ENCODE measurements at regions not wholly inside any gene's neighbourhood (a gene's known extent, or its start where the extent isn't known, plus 50 kb on each side); places are given as distances from the start of the nearest gene placed in this dataset.

DNA sequence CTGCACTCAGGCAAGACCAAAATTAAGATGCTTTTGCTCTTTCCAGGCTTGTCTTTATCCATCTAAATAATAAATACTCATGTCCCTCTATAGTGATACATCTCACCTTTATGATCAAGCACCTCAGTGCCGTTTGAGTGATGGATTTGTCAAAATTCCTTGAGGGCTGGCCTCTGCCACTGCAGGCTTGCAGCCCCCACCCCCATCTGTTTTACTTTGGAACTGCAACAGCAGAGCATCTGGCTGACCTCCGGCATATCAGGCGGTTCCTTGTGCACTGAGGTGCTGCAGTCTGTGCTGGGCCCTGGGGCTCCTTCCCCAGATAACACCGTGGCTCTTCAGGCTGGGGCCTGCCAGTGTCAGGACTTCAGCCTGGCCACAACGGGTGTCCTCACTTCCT lies 386.9 kb downstream of the CDH26 start:
- no peaks in the 10 kb centered on the region for H3K27me3 ChIP-seq (ENCODE audit: control insufficient read depth, insufficient read depth, low read length, poor library complexity, severe bottlenecking)
- H3K4me3 ChIP-seq (ENCODE audit: insufficient read depth, low read depth, low read length) = no peak overlapping the region
- H3K27ac ChIP-seq (ENCODE audit: insufficient read depth, low read depth, low read length, poor library complexity, severe bottlenecking) = no peak overlapping the region
- WGBS, 2 experiments = 85 to 86% methylated on average over 4 to 5 of the region's 5 CpGs
- H3K36me3 ChIP-seq (ENCODE audit: control insufficient read depth, insufficient read depth, low read length) = no peaks in the 10 kb centered on the region
- H3K4me1 ChIP-seq (ENCODE audit: control insufficient read depth, insufficient read depth, low read length) = no peaks in the 10 kb centered on the region
- H3K9me3 ChIP-seq (ENCODE audit: control insufficient read depth, low read length) = no peaks in the 10 kb centered on the region

DNA sequence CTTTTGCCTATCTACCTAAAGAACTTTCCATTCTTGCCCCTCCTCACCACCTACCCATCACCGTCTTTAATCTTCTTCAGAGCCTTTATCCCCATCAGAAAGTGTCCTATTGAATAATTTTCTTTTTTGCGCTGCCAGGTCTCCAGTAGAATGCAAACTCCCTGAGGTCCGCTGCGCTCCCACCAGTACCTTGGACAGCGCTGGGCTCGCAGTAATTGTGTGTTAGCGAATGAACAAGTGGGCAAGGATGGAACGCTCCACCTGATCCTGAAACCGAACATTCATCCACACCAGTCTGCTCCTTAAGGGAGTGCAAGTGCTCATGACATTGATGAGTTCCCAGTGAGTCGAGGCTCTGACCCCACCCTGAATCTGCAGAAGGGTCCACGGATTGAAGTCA lies 391.2 kb downstream of the CDH26 start:
- WGBS, 2 experiments = 91 to 94% methylated on average over 9 to 10 of the region's 11 CpGs
- no peak overlapping the region for H3K27ac ChIP-seq (ENCODE audit: insufficient read depth, low read depth, low read length, poor library complexity, severe bottlenecking)
- H3K27me3 ChIP-seq (ENCODE audit: control insufficient read depth, insufficient read depth, low read length, poor library complexity, severe bottlenecking) = no peaks in the 10 kb centered on the region
- no peaks in the 10 kb centered on the region for H3K9me3 ChIP-seq (ENCODE audit: control insufficient read depth, low read length)
- H3K4me1 ChIP-seq (ENCODE audit: control insufficient read depth, insufficient read depth, low read length) = no peaks in the 10 kb centered on the region
- no peaks in the 10 kb centered on the region for H3K36me3 ChIP-seq (ENCODE audit: control insufficient read depth, insufficient read depth, low read length)
- no peak overlapping the region for H3K4me3 ChIP-seq (ENCODE audit: insufficient read depth, low read depth, low read length)

DNA sequence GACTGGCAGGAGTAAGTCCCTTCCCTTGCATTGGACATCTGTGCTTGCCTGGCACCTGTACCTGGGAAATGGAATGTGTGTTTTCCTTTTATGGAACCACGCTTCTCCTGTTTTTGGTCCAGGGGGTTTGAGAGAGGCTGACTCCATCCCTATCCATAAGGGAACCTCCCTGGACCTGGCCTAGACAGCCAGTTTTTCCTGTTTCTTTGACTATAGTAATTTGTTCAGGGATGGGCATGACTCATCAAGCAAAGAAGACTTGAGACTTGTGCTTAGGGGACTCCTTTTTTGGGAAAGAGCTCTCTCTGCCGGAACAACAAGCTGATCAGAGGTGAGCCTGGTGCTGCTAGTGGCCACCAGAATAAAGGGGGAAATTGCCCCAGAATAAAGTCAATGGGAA lies 393.8 kb downstream of the CDH26 start:
- no peak overlapping the region for H3K4me3 ChIP-seq (ENCODE audit: insufficient read depth, low read depth, low read length)
- WGBS, 2 experiments = 84 to 95% methylated on average over 2 of the region's 2 CpGs
- H3K36me3 ChIP-seq (ENCODE audit: control insufficient read depth, insufficient read depth, low read length) = no peaks in the 10 kb centered on the region
- H3K27me3 ChIP-seq (ENCODE audit: control insufficient read depth, insufficient read depth, low read length, poor library complexity, severe bottlenecking) = no peaks in the 10 kb centered on the region
- H3K27ac ChIP-seq (ENCODE audit: insufficient read depth, low read depth, low read length, poor library complexity, severe bottlenecking) = no peak overlapping the region
- no peaks in the 10 kb centered on the region for H3K9me3 ChIP-seq (ENCODE audit: control insufficient read depth, low read length)
- H3K4me1 ChIP-seq (ENCODE audit: control insufficient read depth, insufficient read depth, low read length) = no peaks in the 10 kb centered on the region

DNA sequence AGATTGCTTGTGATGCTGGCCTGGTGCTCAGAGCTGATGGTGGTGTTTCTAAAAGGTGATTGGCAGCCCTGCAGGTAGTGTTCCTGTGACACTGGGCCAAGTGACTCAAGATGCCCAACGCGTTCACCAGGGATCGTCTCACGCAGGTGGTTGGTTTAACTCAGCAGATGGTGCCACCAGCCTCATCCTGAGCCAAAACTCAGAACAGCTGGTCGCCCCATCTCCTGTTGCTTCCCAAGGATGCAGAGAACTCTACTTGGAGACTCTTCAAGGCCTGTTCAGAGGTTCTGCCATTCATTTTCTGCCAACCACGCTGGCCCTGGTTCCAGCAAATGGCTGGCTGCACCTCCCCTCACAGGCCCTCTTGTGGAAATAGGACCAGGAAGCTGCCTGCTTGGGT lies 394.4 kb downstream of the CDH26 start:
- Histone ChIP-seq H3K9me3 (ENCODE audit: control insufficient read depth, low read length) (no peaks in the 10 kb centered on the region), H3K27ac (ENCODE audit: insufficient read depth, low read depth, low read length, poor library complexity, severe bottlenecking) (no peak overlapping the region), H3K27me3 (ENCODE audit: control insufficient read depth, insufficient read depth, low read length, poor library complexity, severe bottlenecking) (no peaks in the 10 kb centered on the region), H3K4me3 (ENCODE audit: insufficient read depth, low read depth, low read length) (no peak overlapping the region), H3K4me1 (ENCODE audit: control insufficient read depth, insufficient read depth, low read length) (no peaks in the 10 kb centered on the region), H3K36me3 (ENCODE audit: control insufficient read depth, insufficient read depth, low read length) (no peaks in the 10 kb centered on the region)
- 92 to 93% methylated on average over 6 of the region's 6 CpGs for WGBS, 2 experiments

DNA sequence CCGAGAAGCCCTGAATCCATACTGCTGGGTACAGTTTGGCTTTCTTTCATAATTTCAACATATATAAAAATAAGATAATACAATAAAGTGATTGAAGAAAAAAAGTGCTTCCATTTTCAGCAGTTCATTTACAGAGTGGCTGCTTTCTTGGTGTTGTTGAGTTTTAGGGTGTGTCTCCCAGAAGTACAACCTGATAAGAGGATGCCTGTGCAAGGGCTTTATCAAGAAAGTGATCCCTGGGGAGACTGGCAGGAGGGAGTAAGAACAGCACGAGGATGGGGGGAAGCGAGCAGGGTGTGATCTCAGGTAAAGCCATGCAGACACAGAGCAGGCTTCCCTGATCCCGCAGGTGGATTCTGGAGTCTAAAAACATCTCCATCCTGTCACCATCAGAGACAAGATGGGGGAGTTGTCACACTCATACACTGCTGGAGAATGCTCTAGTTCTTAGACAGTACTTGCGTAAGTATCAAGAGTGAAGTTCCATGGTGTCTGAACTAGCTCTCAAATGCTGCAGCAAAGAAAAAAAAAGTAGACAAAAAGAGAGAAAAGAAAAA lies 395.9 kb downstream of the CDH26 start:
- 95 to 96% methylated on average over 4 of the region's 5 CpGs for whole genome bisulfite sequencing, 2 experiments
- Histone ChIP-seq H3K9me3 (ENCODE audit: control insufficient read depth, low read length) (no peaks in the 10 kb centered on the region), H3K36me3 (ENCODE audit: control insufficient read depth, insufficient read depth, low read length) (no peaks in the 10 kb centered on the region), H3K27me3 (ENCODE audit: control insufficient read depth, insufficient read depth, low read length, poor library complexity, severe bottlenecking) (no peaks in the 10 kb centered on the region), H3K4me1 (ENCODE audit: control insufficient read depth, insufficient read depth, low read length) (no peaks in the 10 kb centered on the region), H3K27ac (ENCODE audit: insufficient read depth, low read depth, low read length, poor library complexity, severe bottlenecking) (no peak overlapping the region), H3K4me3 (ENCODE audit: insufficient read depth, low read depth, low read length) (no peak overlapping the region)

DNA sequence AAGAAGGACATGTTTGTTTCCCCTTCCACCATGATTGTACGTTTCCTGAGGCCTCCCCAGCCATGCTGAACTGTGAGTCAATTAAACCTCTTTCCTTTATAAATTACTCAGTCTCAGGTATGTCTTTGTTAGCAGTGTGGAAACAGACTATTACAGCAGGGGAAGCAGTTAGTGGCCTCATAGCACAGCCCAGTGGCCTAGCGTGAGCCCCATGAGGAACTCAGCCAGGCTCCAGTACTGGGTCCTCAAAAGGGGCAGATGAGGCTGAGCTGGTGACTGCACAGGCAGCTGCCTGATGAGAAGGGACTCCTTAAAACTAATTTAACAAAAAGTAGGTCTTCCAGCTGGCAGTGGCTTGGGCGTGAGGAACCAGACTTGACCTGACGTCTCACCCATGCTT lies 399.9 kb downstream of the CDH26 start:
- Histone ChIP-seq H3K36me3 (ENCODE audit: control insufficient read depth, insufficient read depth, low read length) (no peaks in the 10 kb centered on the region), H3K4me3 (ENCODE audit: insufficient read depth, low read depth, low read length) (no peak overlapping the region), H3K27ac (ENCODE audit: insufficient read depth, low read depth, low read length, poor library complexity, severe bottlenecking) (no peak overlapping the region), H3K9me3 (ENCODE audit: control insufficient read depth, low read length) (no peaks in the 10 kb centered on the region), H3K27me3 (ENCODE audit: control insufficient read depth, insufficient read depth, low read length, poor library complexity, severe bottlenecking) (no peaks in the 10 kb centered on the region), H3K4me1 (ENCODE audit: control insufficient read depth, insufficient read depth, low read length) (no peaks in the 10 kb centered on the region)
- 89 to 93% methylated on average over 4 of the region's 4 CpGs for WGBS, 2 experiments

DNA sequence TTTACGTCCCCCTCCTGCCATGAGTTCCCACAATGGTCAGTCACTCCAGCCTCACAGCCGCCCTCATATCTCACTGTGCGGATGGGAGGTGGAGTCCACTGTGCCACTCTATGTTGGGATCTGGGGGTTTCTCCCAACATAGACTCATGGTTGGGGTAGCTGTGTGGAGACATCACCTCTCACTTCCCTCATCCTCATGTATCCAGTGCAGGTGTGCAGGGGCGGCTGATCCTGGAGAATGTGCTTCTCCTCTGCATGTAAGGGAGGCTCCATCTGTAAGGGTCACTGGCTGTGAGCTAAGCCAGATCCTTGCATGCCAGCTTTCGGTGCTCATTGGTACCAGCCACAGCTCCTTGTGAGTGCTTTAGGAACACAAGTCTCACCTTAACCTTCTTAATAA lies 400.8 kb downstream of the CDH26 start:
- H3K27me3 ChIP-seq (ENCODE audit: control insufficient read depth, insufficient read depth, low read length, poor library complexity, severe bottlenecking) = no peaks in the 10 kb centered on the region
- no peaks in the 10 kb centered on the region for H3K9me3 ChIP-seq (ENCODE audit: control insufficient read depth, low read length)
- no peak overlapping the region for H3K27ac ChIP-seq (ENCODE audit: insufficient read depth, low read depth, low read length, poor library complexity, severe bottlenecking)
- WGBS, 2 experiments = 83 to 85% methylated on average over 5 of the region's 5 CpGs
- H3K4me3 ChIP-seq (ENCODE audit: insufficient read depth, low read depth, low read length) = no peak overlapping the region
- no peaks in the 10 kb centered on the region for H3K36me3 ChIP-seq (ENCODE audit: control insufficient read depth, insufficient read depth, low read length)
- no peaks in the 10 kb centered on the region for H3K4me1 ChIP-seq (ENCODE audit: control insufficient read depth, insufficient read depth, low read length)

DNA sequence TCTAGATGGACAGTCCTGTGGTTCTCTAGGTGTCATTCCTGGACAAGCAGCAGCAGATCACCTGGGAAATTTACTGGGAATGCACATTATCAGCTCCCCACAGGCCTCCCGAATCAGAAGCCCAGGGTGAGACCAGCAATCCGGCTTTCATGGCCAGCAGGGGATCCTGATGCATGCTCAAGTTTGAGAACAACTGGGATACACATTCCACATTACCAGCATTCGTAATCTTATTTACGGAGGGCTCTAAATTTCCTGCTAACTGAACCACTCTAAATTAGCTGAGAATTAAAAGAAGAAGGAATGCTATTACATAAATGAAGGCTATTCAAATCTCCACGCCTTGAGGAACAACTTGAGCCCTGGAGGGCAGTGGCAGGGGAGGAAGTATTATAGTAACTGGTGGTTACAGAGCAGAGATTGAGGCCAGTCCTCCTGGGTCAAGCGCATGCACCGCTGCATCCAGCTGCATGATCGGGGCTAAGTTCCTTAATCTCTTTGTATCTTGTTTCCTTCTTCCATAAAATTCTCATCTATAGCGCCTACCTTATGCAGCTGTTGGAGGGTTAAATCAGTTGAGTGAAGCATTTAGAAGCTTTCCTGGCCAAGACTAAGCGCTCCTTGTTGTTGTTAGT lies 403.7 kb downstream of the CDH26 start:
- Histone ChIP-seq H3K36me3 (ENCODE audit: control insufficient read depth, insufficient read depth, low read length) (no peaks in the 10 kb centered on the region), H3K4me3 (ENCODE audit: insufficient read depth, low read depth, low read length) (no peak overlapping the region), H3K27me3 (ENCODE audit: control insufficient read depth, insufficient read depth, low read length, poor library complexity, severe bottlenecking) (no peaks in the 10 kb centered on the region), H3K4me1 (ENCODE audit: control insufficient read depth, insufficient read depth, low read length) (no peaks in the 10 kb centered on the region), H3K9me3 (ENCODE audit: control insufficient read depth, low read length) (no peaks in the 10 kb centered on the region), H3K27ac (ENCODE audit: insufficient read depth, low read depth, low read length, poor library complexity, severe bottlenecking) (no peak overlapping the region)
- WGBS, 2 experiments = 73 to 78% methylated on average over 8 to 9 of the region's 10 CpGs

DNA sequence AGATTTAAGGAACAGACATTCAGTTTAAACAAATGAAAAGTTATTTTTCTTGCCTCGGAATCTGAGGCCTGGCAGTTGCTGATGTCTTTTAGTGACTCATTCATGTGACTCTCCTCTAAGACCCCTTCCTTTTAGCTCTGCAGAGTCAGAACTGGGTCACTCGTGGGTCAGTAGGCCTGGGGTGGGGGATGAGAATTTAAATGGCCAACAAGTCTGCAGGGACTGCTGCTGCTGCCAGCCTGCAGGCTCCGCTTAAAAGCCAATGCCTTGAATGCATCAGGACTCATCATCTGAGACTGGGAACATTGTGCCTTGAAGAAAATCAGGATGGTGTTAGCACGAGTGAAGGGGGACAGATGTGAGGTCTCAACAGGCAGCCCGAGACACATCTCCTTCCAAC lies 404.3 kb downstream of the CDH26 start:
- 78 to 81% methylated on average over 5 of the region's 5 CpGs for WGBS, 2 experiments
- Histone ChIP-seq H3K36me3 (ENCODE audit: control insufficient read depth, insufficient read depth, low read length) (no peaks in the 10 kb centered on the region), H3K4me1 (ENCODE audit: control insufficient read depth, insufficient read depth, low read length) (no peaks in the 10 kb centered on the region), H3K27ac (ENCODE audit: insufficient read depth, low read depth, low read length, poor library complexity, severe bottlenecking) (no peak overlapping the region), H3K4me3 (ENCODE audit: insufficient read depth, low read depth, low read length) (no peak overlapping the region), H3K9me3 (ENCODE audit: control insufficient read depth, low read length) (no peaks in the 10 kb centered on the region), H3K27me3 (ENCODE audit: control insufficient read depth, insufficient read depth, low read length, poor library complexity, severe bottlenecking) (no peaks in the 10 kb centered on the region)

DNA sequence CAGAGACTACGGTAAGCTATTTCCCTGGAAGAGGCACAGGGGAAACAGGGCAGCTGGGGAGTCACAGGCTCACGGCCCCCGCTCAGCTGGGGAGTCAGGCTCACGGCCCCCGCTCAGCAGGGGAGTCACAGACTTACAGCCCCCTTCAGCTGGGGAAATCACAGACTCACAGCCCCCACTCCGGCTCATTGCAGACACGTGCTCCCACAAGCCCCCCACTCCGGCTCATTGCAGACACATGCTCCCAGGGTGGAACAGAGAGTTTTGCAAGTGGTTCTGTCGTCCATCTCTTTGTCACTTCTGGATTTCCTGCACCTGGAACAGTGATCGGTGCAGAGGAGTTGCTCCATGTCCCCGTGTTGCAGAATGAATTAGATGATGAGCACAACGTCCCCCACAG lies 405.5 kb downstream of the CDH26 start:
- no peaks in the 10 kb centered on the region for H3K36me3 ChIP-seq (ENCODE audit: control insufficient read depth, insufficient read depth, low read length)
- WGBS, 2 experiments = 91% methylated on average over 12 of the region's 12 CpGs
- H3K4me1 ChIP-seq (ENCODE audit: control insufficient read depth, insufficient read depth, low read length) = no peaks in the 10 kb centered on the region
- no peaks in the 10 kb centered on the region for H3K9me3 ChIP-seq (ENCODE audit: control insufficient read depth, low read length)
- H3K4me3 ChIP-seq (ENCODE audit: insufficient read depth, low read depth, low read length) = no peak overlapping the region
- H3K27me3 ChIP-seq (ENCODE audit: control insufficient read depth, insufficient read depth, low read length, poor library complexity, severe bottlenecking) = no peaks in the 10 kb centered on the region
- no peak overlapping the region for H3K27ac ChIP-seq (ENCODE audit: insufficient read depth, low read depth, low read length, poor library complexity, severe bottlenecking)
